HepG2 (cell line): ENCODE measurements at regions not wholly inside any gene's neighbourhood (a gene's known extent, or its start where the extent isn't known, plus 50 kb on each side); places are given as distances from the start of the nearest gene placed in this dataset.

Experiments used
- CBX1 ChIP-seq: IDR thresholded peaks from one replicate; pipeline ENCODE4 v1.6.1; 2016; ENCODE audit warnings: antibody characterized with exemption, low read depth
- FOSL1 ChIP-seq: sonication (generic); formaldehyde crosslinking; IDR thresholded peaks from 2 replicates; pipeline ENCODE4 v1.9.0; 2021; ENCODE audit warnings: missing genetic modification reagents, borderline replicate concordance
- IRF2 ChIP-seq: IDR thresholded peaks from 2 replicates; pipeline ENCODE4 v1.6.1; 2018; ENCODE audit warnings: missing genetic modification reagents, missing compliant biosample characterization
- JARID2 ChIP-seq: sonication (generic); formaldehyde crosslinking; IDR thresholded peaks from 2 replicates; pipeline ENCODE4 v1.8.1; 2023; ENCODE audit warnings: missing genetic modification reagents, inconsistent platforms; ENCODE audit not compliant: insufficient replicate concordance
- PAF1 ChIP-seq: IDR thresholded peaks from 2 replicates; pipeline ENCODE4 v1.6.1; 2016; ENCODE audit warnings: missing genetic modification reagents, missing compliant biosample characterization
- POLR2A ChIP-seq, 2 experiments: IDR thresholded peaks; 2 replicates each; pipeline ENCODE4 v1.6.1; 2011; ENCODE audit warnings: low read depth in 2 of 2, low read length in 2 of 2, mild to moderate bottlenecking in 1 of 2, moderate library complexity in 1 of 2; ENCODE audit not compliant: insufficient read depth in 1 of 2
- TMF1 ChIP-seq: sonication (generic); formaldehyde crosslinking; IDR thresholded peaks from 2 replicates; pipeline ENCODE4 v1.8.1; 2022; ENCODE audit warnings: low read depth, missing genetic modification reagents
- TOPORS ChIP-seq: sonication (generic); formaldehyde crosslinking; IDR thresholded peaks from 2 replicates; pipeline ENCODE4 v1.8.0; 2023; ENCODE audit warnings: mild to moderate bottlenecking, missing genetic modification reagents
- ZMAT3 ChIP-seq: sonication (generic); formaldehyde crosslinking; conservative IDR thresholded peaks from 2 replicates; pipeline ENCODE4 v1.7.0; 2021; ENCODE audit warnings: missing genetic modification reagents
- ZNF350 ChIP-seq: sonication (generic); formaldehyde crosslinking; IDR thresholded peaks from 2 replicates; pipeline ENCODE4 v1.4.0; 2020; ENCODE audit warnings: mild to moderate bottlenecking, low read depth, missing genetic modification reagents, borderline replicate concordance
- TF ChIP-seq, protein P1 (sequence below): sonication (generic); formaldehyde crosslinking; IDR thresholded peaks from 2 replicates; pipeline ENCODE4 v1.8.1; 2023; ENCODE audit warnings: mild to moderate bottlenecking, missing genetic modification reagents
- TF ChIP-seq, protein P2 (sequence below): sonication (generic); formaldehyde crosslinking; IDR thresholded peaks from 2 replicates; pipeline ENCODE4 v1.4.0; 2020; ENCODE audit warnings: missing genetic modification reagents, borderline replicate concordance
- TF ChIP-seq, protein P3 (sequence below): sonication (generic); formaldehyde crosslinking; IDR thresholded peaks from 2 replicates; pipeline ENCODE4 v1.9.0; 2021; ENCODE audit warnings: missing genetic modification reagents, mild to moderate bottlenecking, borderline replicate concordance
- TF ChIP-seq, protein P4 (sequence below): sonication (generic); formaldehyde crosslinking; IDR thresholded peaks from 2 replicates; pipeline ENCODE4 v1.8.1; 2023; ENCODE audit warnings: mild to moderate bottlenecking, missing genetic modification reagents
- TF ChIP-seq, protein P5 (sequence below): sonication (generic); formaldehyde crosslinking; IDR thresholded peaks from 2 replicates; pipeline ENCODE4 v1.4.0; 2020; ENCODE audit warnings: missing genetic modification reagents
- TF ChIP-seq, protein P6 (sequence below): IDR thresholded peaks from 2 replicates; pipeline ENCODE4 v1.6.1; 2012; ENCODE audit warnings: low read depth, low read length, improper control_type of control experiment
- TF ChIP-seq, protein P7 (sequence below), 2 experiments: sonication (generic) in 1 of 2; formaldehyde crosslinking in 1 of 2; IDR thresholded peaks; 2 replicates each; pipeline versions ENCODE4 v1.4.0 to v1.6.1; 2018 to 2020; ENCODE audit warnings: missing genetic modification reagents in 2 of 2, borderline replicate concordance in 1 of 2, low read depth in 1 of 2, mild to moderate bottlenecking in 1 of 2, missing biosample characterization in 1 of 2

DNA sequence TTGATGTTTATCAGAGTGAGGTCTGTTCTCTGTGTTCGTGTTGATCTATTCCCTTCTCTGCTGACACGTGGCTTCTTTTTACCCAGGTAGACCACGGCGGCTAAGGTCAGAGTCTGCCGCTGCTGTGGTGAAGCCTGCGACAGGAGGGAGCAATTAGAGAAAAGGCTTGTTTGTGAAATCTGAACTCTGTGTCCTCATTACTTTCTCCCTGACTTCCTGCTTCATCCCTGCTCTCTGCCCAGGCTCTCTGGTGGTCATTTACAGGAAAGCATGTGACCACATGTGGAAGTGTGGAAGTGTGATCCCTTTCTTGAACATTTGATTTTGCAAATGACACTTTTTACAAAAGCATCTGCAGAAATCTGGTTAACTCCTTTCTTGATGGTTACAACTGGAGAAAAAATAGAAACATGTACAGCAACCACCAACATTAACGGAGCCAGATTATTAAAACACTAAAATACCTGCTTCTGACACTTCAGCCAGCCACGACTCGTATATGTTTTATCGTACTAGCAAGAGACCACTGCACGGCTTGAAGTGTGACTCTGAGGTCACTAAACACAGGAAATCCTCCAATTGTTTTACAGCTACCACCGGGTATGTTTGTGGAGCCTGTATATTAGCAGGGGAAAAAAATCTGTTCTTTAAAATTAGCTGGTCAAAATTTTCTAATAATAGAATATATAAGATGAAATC, 388.6 kb upstream of the TMPO start (continued):
- TF ChIP-seq, protein P1, sequence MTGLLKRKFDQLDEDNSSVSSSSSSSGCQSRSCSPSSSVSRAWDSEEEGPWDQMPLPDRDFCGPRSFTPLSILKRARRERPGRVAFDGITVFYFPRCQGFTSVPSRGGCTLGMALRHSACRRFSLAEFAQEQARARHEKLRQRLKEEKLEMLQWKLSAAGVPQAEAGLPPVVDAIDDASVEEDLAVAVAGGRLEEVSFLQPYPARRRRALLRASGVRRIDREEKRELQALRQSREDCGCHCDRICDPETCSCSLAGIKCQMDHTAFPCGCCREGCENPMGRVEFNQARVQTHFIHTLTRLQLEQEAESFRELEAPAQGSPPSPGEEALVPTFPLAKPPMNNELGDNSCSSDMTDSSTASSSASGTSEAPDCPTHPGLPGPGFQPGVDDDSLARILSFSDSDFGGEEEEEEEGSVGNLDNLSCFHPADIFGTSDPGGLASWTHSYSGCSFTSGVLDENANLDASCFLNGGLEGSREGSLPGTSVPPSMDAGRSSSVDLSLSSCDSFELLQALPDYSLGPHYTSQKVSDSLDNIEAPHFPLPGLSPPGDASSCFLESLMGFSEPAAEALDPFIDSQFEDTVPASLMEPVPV, result no peak
- TF ChIP-seq ZMAT3 (no peak), POLR2A (IDR thresholded peaks at IDR 0.05; ENCODE audit: insufficient read depth in 1 of 2, low read depth in 2 of 2, low read length in 2 of 2) (no peak), TOPORS (CRISPR knock-in tag) (no peak), IRF2 (CRISPR knock-in tag) (0 out of 2 replicates have a peak, but pooled peaks have one; percentile 17), ZNF350 (CRISPR knock-in tag) (no peak), JARID2 (CRISPR knock-in tag) (no peak), FOSL1 (CRISPR knock-in tag) (no peak), PAF1 (CRISPR knock-in tag) (no peak), TMF1 (CRISPR knock-in tag) (no peak), CBX1 (no peak)
- TF ChIP-seq, protein P2, sequence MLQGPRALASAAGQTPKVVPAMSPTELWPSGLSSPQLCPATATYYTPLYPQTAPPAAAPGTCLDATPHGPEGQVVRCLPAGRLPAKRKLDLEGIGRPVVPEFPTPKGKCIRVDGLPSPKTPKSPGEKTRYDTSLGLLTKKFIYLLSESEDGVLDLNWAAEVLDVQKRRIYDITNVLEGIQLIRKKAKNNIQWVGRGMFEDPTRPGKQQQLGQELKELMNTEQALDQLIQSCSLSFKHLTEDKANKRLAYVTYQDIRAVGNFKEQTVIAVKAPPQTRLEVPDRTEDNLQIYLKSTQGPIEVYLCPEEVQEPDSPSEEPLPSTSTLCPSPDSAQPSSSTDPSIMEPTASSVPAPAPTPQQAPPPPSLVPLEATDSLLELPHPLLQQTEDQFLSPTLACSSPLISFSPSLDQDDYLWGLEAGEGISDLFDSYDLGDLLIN (CRISPR knock-in tag), result no peak
- TF ChIP-seq, protein P3, sequence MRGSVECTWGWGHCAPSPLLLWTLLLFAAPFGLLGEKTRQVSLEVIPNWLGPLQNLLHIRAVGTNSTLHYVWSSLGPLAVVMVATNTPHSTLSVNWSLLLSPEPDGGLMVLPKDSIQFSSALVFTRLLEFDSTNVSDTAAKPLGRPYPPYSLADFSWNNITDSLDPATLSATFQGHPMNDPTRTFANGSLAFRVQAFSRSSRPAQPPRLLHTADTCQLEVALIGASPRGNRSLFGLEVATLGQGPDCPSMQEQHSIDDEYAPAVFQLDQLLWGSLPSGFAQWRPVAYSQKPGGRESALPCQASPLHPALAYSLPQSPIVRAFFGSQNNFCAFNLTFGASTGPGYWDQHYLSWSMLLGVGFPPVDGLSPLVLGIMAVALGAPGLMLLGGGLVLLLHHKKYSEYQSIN, result no peak
- TF ChIP-seq, protein P4, sequence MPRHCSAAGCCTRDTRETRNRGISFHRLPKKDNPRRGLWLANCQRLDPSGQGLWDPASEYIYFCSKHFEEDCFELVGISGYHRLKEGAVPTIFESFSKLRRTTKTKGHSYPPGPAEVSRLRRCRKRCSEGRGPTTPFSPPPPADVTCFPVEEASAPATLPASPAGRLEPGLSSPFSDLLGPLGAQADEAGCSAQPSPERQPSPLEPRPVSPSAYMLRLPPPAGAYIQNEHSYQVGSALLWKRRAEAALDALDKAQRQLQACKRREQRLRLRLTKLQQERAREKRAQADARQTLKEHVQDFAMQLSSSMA (CRISPR knock-in tag), result no peak
- TF ChIP-seq, protein P5, sequence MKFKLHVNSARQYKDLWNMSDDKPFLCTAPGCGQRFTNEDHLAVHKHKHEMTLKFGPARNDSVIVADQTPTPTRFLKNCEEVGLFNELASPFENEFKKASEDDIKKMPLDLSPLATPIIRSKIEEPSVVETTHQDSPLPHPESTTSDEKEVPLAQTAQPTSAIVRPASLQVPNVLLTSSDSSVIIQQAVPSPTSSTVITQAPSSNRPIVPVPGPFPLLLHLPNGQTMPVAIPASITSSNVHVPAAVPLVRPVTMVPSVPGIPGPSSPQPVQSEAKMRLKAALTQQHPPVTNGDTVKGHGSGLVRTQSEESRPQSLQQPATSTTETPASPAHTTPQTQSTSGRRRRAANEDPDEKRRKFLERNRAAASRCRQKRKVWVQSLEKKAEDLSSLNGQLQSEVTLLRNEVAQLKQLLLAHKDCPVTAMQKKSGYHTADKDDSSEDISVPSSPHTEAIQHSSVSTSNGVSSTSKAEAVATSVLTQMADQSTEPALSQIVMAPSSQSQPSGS, result no peak
- TF ChIP-seq, protein P6, sequence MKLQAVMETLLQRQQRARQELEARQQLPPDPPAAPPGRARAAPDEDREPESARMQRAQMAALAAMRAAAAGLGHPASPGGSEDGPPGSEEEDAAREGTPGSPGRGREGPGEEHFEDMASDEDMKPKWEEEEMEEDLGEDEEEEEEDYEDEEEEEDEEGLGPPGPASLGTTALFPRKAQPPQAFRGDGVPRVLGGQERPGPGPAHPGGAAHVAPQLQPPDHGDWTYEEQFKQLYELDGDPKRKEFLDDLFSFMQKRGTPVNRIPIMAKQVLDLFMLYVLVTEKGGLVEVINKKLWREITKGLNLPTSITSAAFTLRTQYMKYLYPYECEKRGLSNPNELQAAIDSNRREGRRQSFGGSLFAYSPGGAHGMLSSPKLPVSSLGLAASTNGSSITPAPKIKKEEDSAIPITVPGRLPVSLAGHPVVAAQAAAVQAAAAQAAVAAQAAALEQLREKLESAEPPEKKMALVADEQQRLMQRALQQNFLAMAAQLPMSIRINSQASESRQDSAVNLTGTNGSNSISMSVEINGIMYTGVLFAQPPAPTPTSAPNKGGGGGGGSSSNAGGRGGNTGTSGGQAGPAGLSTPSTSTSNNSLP, result no peak
- TF ChIP-seq, protein P7, sequence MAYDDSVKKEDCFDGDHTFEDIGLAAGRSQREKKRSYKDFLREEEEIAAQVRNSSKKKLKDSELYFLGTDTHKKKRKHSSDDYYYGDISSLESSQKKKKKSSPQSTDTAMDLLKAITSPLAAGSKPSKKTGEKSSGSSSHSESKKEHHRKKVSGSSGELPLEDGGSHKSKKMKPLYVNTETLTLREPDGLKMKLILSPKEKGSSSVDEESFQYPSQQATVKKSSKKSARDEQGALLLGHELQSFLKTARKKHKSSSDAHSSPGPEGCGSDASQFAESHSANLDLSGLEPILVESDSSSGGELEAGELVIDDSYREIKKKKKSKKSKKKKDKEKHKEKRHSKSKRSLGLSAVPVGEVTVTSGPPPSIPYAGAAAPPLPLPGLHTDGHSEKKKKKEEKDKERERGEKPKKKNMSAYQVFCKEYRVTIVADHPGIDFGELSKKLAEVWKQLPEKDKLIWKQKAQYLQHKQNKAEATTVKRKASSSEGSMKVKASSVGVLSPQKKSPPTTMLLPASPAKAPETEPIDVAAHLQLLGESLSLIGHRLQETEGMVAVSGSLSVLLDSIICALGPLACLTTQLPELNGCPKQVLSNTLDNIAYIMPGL (CRISPR knock-in tag; IDR thresholded peaks at IDR 0.05; ENCODE audit: borderline replicate concordance in 1 of 2, low read depth in 1 of 2), result 0 out of 4 replicates have a peak, but pooled peaks of 1 of the 2 experiments have one; percentile 32
